ENCODE measurements at regions not wholly inside any gene's neighbourhood (a gene's known extent, or its start where the extent isn't known, plus 50 kb on each side); places are given as distances from the start of the nearest gene placed in this dataset.

DNA sequence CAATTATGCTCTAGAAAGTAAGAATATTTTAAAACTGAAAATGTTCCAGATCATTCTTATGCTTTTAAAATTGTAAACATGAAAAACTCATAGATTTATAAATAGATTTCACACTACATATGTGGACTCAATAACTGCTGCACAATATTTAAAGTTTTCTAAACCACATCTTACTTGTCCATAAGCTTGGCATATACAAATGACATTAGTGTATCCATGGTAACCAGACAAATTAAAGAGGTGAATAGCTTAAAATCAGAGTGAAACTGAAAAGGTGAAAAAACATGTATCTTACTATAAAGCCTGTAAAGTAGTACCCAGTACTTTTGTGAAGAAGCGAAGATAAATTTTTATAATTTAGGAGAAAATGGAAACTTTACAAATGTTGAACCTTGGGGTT, 151.2 kb upstream of the MYO16 start:
- no peak for TF ChIP-seq POLR2AphosphoS5 (IDR thresholded peaks at IDR 0.05; ENCODE audit: borderline replicate concordance, low read depth, low read length)
- no peak for TF ChIP-seq FOXP2 (optimal IDR thresholded peaks at IDR 0.05; ENCODE audit: control extremely low read depth, extremely low read length, insufficient read depth)
- TF ChIP-seq EZH2 (IDR thresholded peaks at IDR 0.05) = no peak
- H3K9ac ChIP-seq (ENCODE audit: insufficient read length) = no peak overlapping the region
- H3K36me3 ChIP-seq (ENCODE audit: insufficient read depth, low read length) = no peaks in the 10 kb centered on the region
- no peak overlapping the region for H3K4me3 ChIP-seq
- H3K9me3 ChIP-seq (ENCODE audit: low read depth, low read length) = no peaks in the 10 kb centered on the region
- no peak overlapping the region for H3K27ac ChIP-seq
- DNase-seq (ENCODE audit: low read depth, low spot score) = no peak

DNA sequence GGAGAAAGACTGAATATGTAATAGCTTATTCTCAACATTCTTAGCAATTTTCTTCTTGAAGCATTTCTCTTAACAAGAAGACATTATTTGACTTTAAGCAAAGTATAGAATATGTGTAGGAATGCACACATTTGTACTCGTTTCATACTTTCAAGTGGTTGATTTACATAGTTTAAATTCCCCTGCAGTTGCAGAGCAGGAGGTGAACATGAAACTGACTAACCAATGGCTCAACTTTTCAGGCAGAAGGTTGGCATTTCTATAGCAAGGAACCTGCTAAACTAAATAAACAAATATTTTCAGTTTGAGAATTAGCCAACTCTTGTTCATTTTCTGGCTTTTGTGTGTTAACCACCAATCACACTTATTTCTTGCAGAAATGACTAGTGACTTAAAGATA, 145.4 kb upstream of the MYO16 start:
- no peak overlapping the region for H3K9ac ChIP-seq (ENCODE audit: insufficient read length)
- H3K36me3 ChIP-seq (ENCODE audit: insufficient read depth, low read length) = no peaks in the 10 kb centered on the region
- H3K4me3 ChIP-seq = no peak overlapping the region
- H3K9me3 ChIP-seq (ENCODE audit: low read depth, low read length) = no peaks in the 10 kb centered on the region
- H3K27ac ChIP-seq = no peak overlapping the region
- TF ChIP-seq EZH2 (IDR thresholded peaks at IDR 0.05) (no peak), POLR2AphosphoS5 (IDR thresholded peaks at IDR 0.05; ENCODE audit: borderline replicate concordance, low read depth, low read length) (no peak), FOXP2 (optimal IDR thresholded peaks at IDR 0.05; ENCODE audit: control extremely low read depth, extremely low read length, insufficient read depth) (no peak)
- no peak for DNase-seq (ENCODE audit: low read depth, low spot score)

DNA sequence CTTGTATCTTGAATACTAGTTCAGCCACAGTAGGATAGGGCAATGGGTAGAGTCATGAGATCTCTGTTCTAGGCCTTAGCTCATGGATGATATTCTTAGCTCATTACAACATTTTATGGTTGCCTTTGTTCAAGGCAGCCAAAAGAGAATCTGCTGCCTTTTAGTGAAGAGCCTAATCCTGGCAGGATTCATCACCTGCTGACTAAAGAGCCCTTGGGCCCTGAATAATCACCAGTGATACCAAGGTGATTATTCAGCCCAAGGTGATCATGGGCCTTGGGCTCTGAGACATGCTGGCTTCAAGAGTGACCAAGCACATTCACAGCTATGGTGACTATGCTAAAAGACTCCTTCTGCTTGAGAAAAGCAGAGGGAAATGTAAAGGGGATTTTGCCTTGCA, 143.3 kb upstream of the MYO16 start:
- H3K36me3 ChIP-seq (ENCODE audit: insufficient read depth, low read length) = no peaks in the 10 kb centered on the region
- TF ChIP-seq POLR2AphosphoS5 (IDR thresholded peaks at IDR 0.05; ENCODE audit: borderline replicate concordance, low read depth, low read length) = no peak
- no peak for TF ChIP-seq FOXP2 (optimal IDR thresholded peaks at IDR 0.05; ENCODE audit: control extremely low read depth, extremely low read length, insufficient read depth)
- no peak for TF ChIP-seq EZH2 (IDR thresholded peaks at IDR 0.05)
- no peak for DNase-seq (ENCODE audit: low read depth, low spot score)
- no peak overlapping the region for H3K9ac ChIP-seq (ENCODE audit: insufficient read length)
- no peaks in the 10 kb centered on the region for H3K9me3 ChIP-seq (ENCODE audit: low read depth, low read length)
- H3K27ac ChIP-seq = no peak overlapping the region
- no peak overlapping the region for H3K4me3 ChIP-seq

DNA sequence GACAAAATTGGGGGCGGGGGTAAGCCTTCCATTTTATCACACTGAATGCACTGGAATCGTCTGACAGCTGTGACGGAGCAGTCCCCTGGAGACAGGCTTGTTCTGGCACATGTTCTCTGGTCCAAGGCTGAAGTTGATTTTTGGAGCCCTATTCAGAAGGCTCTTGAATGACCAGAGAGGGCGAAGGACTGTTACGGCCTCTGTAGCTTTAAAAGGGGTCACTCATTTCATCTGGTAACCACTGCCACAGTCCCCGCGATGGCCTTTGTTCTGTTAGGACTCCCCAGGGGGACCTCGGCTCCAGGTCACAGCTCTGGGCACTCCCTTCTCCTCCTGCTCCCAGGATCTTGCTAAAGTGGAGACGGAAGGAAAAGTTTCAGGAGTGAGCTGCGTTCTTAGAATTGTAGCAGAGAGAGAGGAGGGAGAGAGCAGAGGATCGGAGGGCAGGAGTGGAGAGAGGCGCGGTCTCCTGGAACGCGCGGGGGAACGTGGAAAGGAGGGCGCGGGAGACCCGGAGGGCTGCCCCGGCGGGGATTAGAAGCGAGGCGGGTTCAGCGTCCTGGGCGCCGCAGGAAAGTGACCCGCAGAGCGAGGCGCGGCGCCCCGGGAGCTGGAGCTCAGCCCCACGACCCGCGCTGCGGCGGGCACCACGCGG, 134.3 kb upstream of the MYO16 start:
- Histone ChIP-seq H3K27ac (no peak overlapping the region), H3K9me3 (ENCODE audit: low read depth, low read length) (no peaks in the 10 kb centered on the region), H3K9ac (ENCODE audit: insufficient read length) (peak overlapping the region; percentile 11), H3K36me3 (ENCODE audit: insufficient read depth, low read length) (no peaks in the 10 kb centered on the region), H3K4me3 (peak overlapping the region; percentile 82)
- no peak for DNase-seq (ENCODE audit: low read depth, low spot score)
- TF ChIP-seq POLR2AphosphoS5 (IDR thresholded peaks at IDR 0.05; ENCODE audit: borderline replicate concordance, low read depth, low read length) (no peak), EZH2 (IDR thresholded peaks at IDR 0.05) (no peak), FOXP2 (optimal IDR thresholded peaks at IDR 0.05; ENCODE audit: control extremely low read depth, extremely low read length, insufficient read depth) (no peak)

DNA sequence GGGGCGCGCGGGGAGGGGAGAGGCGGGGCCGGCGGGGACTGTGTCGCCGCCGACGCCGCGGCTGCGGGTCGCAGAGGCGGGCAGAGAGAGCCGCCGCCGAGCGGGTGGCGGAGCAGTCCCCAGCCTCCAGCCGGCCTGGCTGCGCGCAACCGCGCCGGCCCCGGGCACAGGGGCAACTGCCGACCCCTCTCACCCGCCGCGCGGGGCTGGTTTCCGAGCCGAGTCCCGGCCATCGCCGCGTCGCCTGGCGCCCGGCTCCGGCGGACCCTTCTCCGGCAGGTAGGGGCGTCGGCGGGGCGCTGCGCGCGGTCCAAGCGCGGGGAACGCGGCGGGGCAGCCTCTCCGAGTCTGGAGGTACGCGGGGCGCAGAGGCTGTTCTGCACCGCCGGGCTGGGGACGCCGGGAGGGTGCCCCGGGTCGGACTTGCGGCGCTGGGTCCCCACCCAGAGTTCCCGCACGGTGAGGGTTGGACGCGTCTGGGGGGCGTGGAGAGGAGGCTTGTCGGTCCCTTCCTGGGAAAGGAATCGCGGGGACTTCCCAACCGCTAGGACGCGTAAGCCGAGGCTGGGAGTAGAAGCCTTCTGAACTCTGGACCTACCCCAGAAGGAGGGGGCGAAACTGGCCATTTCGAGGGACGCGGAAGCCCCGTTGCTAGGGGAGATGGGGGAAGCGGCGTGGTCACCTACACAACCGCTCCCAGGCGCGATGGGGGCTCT, 133.6 kb upstream of the MYO16 start:
- no peak for DNase-seq (ENCODE audit: low read depth, low spot score)
- H3K9ac ChIP-seq (ENCODE audit: insufficient read length) = peak overlapping the region; percentile 51
- H3K27ac ChIP-seq = no peak overlapping the region
- TF ChIP-seq EZH2 (IDR thresholded peaks at IDR 0.05) (no peak), FOXP2 (optimal IDR thresholded peaks at IDR 0.05; ENCODE audit: control extremely low read depth, extremely low read length, insufficient read depth) (no peak), POLR2AphosphoS5 (IDR thresholded peaks at IDR 0.05; ENCODE audit: borderline replicate concordance, low read depth, low read length) (no peak)
- H3K4me3 ChIP-seq = peak overlapping the region; percentile 82
- H3K36me3 ChIP-seq (ENCODE audit: insufficient read depth, low read length) = no peaks in the 10 kb centered on the region
- H3K9me3 ChIP-seq (ENCODE audit: low read depth, low read length) = no peaks in the 10 kb centered on the region

DNA sequence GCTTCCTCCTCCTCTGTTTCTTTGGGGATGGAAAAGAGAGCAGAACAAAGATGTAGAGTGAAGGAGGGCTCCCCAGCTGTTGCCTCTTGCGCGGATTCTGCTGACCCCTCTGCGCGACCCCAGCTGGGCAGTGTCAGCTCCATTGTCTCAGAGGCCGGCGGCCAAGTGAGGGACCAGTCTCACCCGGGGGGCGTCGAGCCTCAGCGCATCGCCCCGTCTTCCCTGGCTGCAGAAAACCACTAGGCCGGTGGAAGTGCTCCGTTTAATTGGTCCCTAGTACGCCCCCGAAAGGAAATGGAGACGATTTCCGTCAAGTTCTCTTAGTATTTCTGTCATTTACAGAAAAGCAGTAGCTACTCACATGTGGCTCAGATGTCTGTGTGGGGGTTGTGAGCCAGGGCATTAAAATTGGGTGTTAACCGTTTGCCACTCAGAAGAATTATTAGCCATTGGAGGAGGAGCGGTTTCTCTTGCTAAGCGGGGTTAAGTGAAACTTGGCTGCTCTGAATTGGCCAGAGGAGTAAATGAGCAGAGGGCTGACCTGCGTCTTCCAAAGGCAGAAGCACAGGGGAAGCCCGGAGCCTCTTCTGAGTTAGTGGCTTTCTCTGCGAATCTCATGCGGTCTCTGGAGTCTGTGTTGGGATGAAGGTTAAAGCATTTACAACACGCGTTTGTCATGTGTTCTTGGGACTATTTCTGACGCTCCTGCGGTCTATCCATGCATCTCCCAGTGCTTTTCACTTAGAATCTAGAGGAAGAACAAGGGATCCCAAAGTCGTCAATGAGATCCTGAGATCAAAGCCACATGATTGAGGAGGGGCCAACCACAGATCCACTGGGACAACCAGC, 132.8 kb upstream of the MYO16 start:
- DNase-seq (ENCODE audit: low read depth, low spot score) = no peak
- no peak overlapping the region for H3K9ac ChIP-seq (ENCODE audit: insufficient read length)
- H3K36me3 ChIP-seq (ENCODE audit: insufficient read depth, low read length) = no peaks in the 10 kb centered on the region
- peak overlapping the region; percentile 82 for H3K4me3 ChIP-seq
- no peak overlapping the region for H3K27ac ChIP-seq
- TF ChIP-seq EZH2 (IDR thresholded peaks at IDR 0.05) (no peak), POLR2AphosphoS5 (IDR thresholded peaks at IDR 0.05; ENCODE audit: borderline replicate concordance, low read depth, low read length) (no peak), FOXP2 (optimal IDR thresholded peaks at IDR 0.05; ENCODE audit: control extremely low read depth, extremely low read length, insufficient read depth) (no peak)
- no peaks in the 10 kb centered on the region for H3K9me3 ChIP-seq (ENCODE audit: low read depth, low read length)

DNA sequence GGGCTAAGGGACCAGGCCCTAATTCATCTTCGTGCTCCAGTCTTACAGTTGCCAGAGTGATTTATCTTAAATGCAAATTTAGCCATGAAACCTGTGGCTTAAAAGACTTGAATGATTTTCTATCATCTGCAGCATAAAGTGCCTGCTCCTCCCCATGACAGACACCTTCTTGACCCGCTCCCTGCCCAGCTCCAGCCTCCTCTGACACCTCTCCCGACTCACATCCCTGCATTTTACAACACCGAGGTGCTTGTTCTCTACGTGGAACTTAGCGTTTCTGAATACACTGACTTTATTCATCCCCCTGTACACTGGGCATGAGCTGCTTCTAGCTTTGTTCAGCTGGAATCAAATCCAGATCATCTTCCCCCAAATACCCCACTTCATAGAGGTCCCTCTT, 128.7 kb upstream of the MYO16 start:
- TF ChIP-seq POLR2AphosphoS5 (IDR thresholded peaks at IDR 0.05; ENCODE audit: borderline replicate concordance, low read depth, low read length) (no peak), EZH2 (IDR thresholded peaks at IDR 0.05) (no peak), FOXP2 (optimal IDR thresholded peaks at IDR 0.05; ENCODE audit: control extremely low read depth, extremely low read length, insufficient read depth) (no peak)
- Histone ChIP-seq H3K27ac (no peak overlapping the region), H3K9me3 (ENCODE audit: low read depth, low read length) (no peaks in the 10 kb centered on the region), H3K36me3 (ENCODE audit: insufficient read depth, low read length) (no peaks in the 10 kb centered on the region), H3K9ac (ENCODE audit: insufficient read length) (no peak overlapping the region), H3K4me3 (no peak overlapping the region)
- no peak for DNase-seq (ENCODE audit: low read depth, low spot score)

DNA sequence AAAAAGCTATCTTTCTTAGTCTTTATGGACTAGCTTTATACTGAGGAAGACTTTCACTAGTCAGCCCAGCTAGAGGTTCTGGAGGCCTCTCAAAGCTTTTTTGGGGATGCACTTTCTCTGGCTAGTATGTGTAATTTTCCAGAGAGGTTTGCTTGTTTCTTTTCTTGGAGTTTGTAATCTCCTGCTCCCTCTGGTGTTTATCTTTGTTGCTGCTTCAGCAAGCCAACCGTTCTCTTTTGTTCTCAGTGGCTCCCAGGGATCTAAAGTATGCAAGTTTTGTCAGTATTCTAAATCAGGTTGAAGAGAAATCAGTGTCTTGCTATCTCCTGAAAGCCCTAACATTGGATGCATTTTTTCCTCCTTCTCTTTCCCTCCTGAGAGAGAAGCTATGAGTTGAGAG, 121.1 kb upstream of the MYO16 start:
- DNase-seq (ENCODE audit: low read depth, low spot score) = peak; percentile 47
- TF ChIP-seq FOXP2 (optimal IDR thresholded peaks at IDR 0.05; ENCODE audit: control extremely low read depth, extremely low read length, insufficient read depth) (no peak), EZH2 (IDR thresholded peaks at IDR 0.05) (no peak), POLR2AphosphoS5 (IDR thresholded peaks at IDR 0.05; ENCODE audit: borderline replicate concordance, low read depth, low read length) (no peak)

More for the DNA sequence above, 121.1 kb upstream of the MYO16 start:
- Histone ChIP-seq H3K9ac (ENCODE audit: insufficient read length) (no peak overlapping the region), H3K9me3 (ENCODE audit: low read depth, low read length) (no peaks in the 10 kb centered on the region), H3K4me3 (no peak overlapping the region), H3K36me3 (ENCODE audit: insufficient read depth, low read length) (no peaks in the 10 kb centered on the region), H3K27ac (no peak overlapping the region)

Data from SK-N-MC (cell line).